Small intestine (tissue), 7 donors: ENCODE measurements at regions not wholly inside any gene's neighbourhood (a gene's known extent, or its start where the extent isn't known, plus 50 kb on each side); places are given as distances from the start of the nearest gene placed in this dataset.

Source experiments
- DNase-seq, 2 donors: peaks; one replicate each; pipeline versions ENCODE4 v3.0.0 to v3.0.0-alpha.2; 2013
- FAIRE-seq: peaks from 2 replicates; lab custom pipeline; 2012; peaks lifted over from hg19 to GRCh38; lab: Jason Lieb, UNC
- H3K27ac ChIP-seq, 3 donors: one replicate each; pipeline ENCODE4 v1.5.1; 2013; ENCODE audit warnings: low read length in 2 of 3, mild to moderate bottlenecking in 2 of 3, control low read depth in 1 of 3, inconsistent platforms in 1 of 3, low read depth in 1 of 3, moderate library complexity in 1 of 3
- H3K27me3 ChIP-seq, 3 donors: one replicate each; pipeline ENCODE4 v1.6.1; 2013; ENCODE audit warnings: low read length in 3 of 3, inconsistent platforms in 1 of 3; ENCODE audit not compliant: control insufficient read depth in 3 of 3, insufficient read depth in 3 of 3
- H3K36me3 ChIP-seq, 3 donors: one replicate each; pipeline ENCODE4 v1.6.1; 2013; ENCODE audit warnings: low read length in 3 of 3, inconsistent platforms in 1 of 3, low read depth in 1 of 3, mild to moderate bottlenecking in 1 of 3, moderate library complexity in 1 of 3; ENCODE audit not compliant: control insufficient read depth in 3 of 3, insufficient read depth in 2 of 3
- H3K4me1 ChIP-seq, 3 donors: one replicate each; pipeline ENCODE4 v1.6.1; 2013; ENCODE audit warnings: low read length in 2 of 3, inconsistent platforms in 1 of 3, low read depth in 1 of 3, mild to moderate bottlenecking in 1 of 3, moderate library complexity in 1 of 3; ENCODE audit not compliant: control insufficient read depth in 3 of 3, insufficient read depth in 2 of 3
- H3K4me3 ChIP-seq, 3 donors: one replicate each; pipeline ENCODE4 v1.5.1; 2013; ENCODE audit warnings: low read length in 3 of 3, control low read depth in 1 of 3, inconsistent platforms in 1 of 3, low read depth in 1 of 3, mild to moderate bottlenecking in 1 of 3, moderate library complexity in 1 of 3
- H3K9me3 ChIP-seq, 2 donors: one replicate each; pipeline ENCODE4 v1.6.1; 2013; ENCODE audit warnings: low read depth in 1 of 2, low read length in 1 of 2; ENCODE audit not compliant: control insufficient read depth in 2 of 2, insufficient read depth in 1 of 2
- WGBS, 3 donors: extraction: QIAGEN DNeasy Blood & Tissue Kit; methylation state at CpG; one replicate each; pipeline ENCODE4 v1.1.7; 2013; 5-methylcytosine and 5-hydroxymethylcytosine counted together
- donor health status: healthy with polysubstance abuse.
- donor health status: control.
- donor health status: control.
- donor health status: Bipolar disorder and iron deficiency.
- donor health status: healthy.

- no peaks in the 10 kb centered on the region for H3K4me1 ChIP-seq
- H3K36me3 ChIP-seq, result no peaks in the 10 kb centered on the region
- H3K27ac ChIP-seq, result no peak overlapping the region
- FAIRE-seq (no peak), DNase-seq (no peak)
- no peaks in the 10 kb centered on the region for H3K27me3 ChIP-seq
- H3K4me3 ChIP-seq, result no peak overlapping the region
- no peaks in the 10 kb centered on the region for H3K9me3 ChIP-seq
Measured at GRCh38 chr1:70906800-70907199, 140.8 kb downstream of the PTGER3 start.

DNA sequence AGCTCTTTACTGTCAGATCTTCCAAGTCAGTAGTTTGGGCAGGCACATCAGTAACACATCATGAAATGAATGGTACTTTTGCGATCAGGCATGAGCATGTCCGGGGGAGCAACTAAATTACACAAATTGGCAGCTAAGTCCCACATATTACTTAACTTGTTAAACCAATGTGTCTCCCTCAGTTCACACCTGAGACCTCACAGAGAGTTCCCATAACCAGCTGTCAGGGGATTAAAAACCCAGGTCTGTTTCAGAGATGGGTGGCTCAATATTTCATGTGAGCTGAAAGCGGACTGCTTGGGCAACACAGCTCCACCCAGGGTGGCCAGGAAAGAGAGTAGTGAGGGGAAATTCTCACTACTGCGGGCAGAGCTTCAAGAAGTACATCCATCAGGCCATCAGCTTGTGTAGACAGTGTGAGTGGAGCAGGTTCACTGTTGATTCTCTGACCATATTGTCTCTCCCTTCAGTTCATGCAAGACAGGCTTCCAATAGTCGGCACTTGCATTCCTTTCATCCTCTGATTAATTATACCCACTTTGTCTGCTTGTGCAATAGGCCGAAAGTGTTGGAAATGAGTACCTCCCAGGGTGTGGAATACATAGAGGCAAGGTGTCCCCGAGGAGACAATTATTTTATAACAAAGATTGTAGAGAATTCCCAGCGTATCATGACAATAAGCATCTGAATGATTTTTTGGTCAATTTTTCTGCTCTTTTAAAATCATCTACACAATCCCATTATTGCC is 139.9 kb downstream of the PTGER3 start:
- Histone ChIP-seq H3K4me3 (no peak overlapping the region), H3K4me1 (no peaks in the 10 kb centered on the region), H3K27me3 (no peaks in the 10 kb centered on the region), H3K36me3 (no peaks in the 10 kb centered on the region), H3K9me3 (no peaks in the 10 kb centered on the region), H3K27ac (no peak overlapping the region)
- no peak for FAIRE-seq
- no peak for DNase-seq
- 78 to 87% (median 85%) methylated on average over 8 of the region's 8 CpGs for WGBS, 3 donors

- DNase-seq (no peak), FAIRE-seq (no peak)
- Histone ChIP-seq H3K4me1 (no peaks in the 10 kb centered on the region), H3K27me3 (no peaks in the 10 kb centered on the region), H3K27ac (no peak overlapping the region), H3K4me3 (no peak overlapping the region), H3K36me3 (no peaks in the 10 kb centered on the region), H3K9me3 (no peaks in the 10 kb centered on the region)
- WGBS, 3 donors, result 71 to 76% (median 72%) methylated on average over 3 of the region's 3 CpGs
Measured at GRCh38 chr1:70909262-70909822, 138.3 kb downstream of the PTGER3 start.

- Histone ChIP-seq H3K27me3 (no peaks in the 10 kb centered on the region), H3K4me3 (no peak overlapping the region), H3K36me3 (no peaks in the 10 kb centered on the region), H3K4me1 (no peaks in the 10 kb centered on the region), H3K9me3 (no peaks in the 10 kb centered on the region), H3K27ac (no peak overlapping the region)
- WGBS, 3 donors, result 66 to 91% (median 68%) methylated on average over 1 of the region's 1 CpG
- FAIRE-seq (no peak), DNase-seq (no peak)
Measured at GRCh38 chr1:70910013-70910412, 137.6 kb downstream of the PTGER3 start.

GRCh38 chr1:70911861-70912260 is 135.8 kb downstream of the PTGER3 start:
- no peak overlapping the region for H3K4me3 ChIP-seq

GRCh38 chr1:70914224-70914623 is 133.4 kb downstream of the PTGER3 start:
- FAIRE-seq (no peak), DNase-seq (no peak)
- Histone ChIP-seq H3K9me3 (no peaks in the 10 kb centered on the region), H3K27me3 (no peaks in the 10 kb centered on the region), H3K4me1 (no peaks in the 10 kb centered on the region), H3K36me3 (no peaks in the 10 kb centered on the region), H3K27ac (no peak overlapping the region), H3K4me3 (no peak overlapping the region)
- WGBS, 3 donors, result 85 to 100% (median 96%) methylated on average over 1 of the region's 1 CpG

More at GRCh38 chr1:70911861-70912260, 135.8 kb downstream of the PTGER3 start:
- Histone ChIP-seq H3K9me3 (no peaks in the 10 kb centered on the region), H3K36me3 (no peaks in the 10 kb centered on the region), H3K4me1 (no peaks in the 10 kb centered on the region), H3K27me3 (no peaks in the 10 kb centered on the region), H3K27ac (no peak overlapping the region)
- DNase-seq (no peak), FAIRE-seq (no peak)
- WGBS, 3 donors, result 82 to 88% (median 84%) methylated on average over 3 of the region's 3 CpGs

GRCh38 chr1:70915258-70916033 is 132.2 kb downstream of the PTGER3 start:
- no peaks in the 10 kb centered on the region for H3K9me3 ChIP-seq
- no peak overlapping the region for H3K27ac ChIP-seq
- DNase-seq (no peak), FAIRE-seq (no peak)
- H3K4me1 ChIP-seq, result no peaks in the 10 kb centered on the region
- WGBS, 3 donors, result 46 to 49% (median 48%) methylated on average over 2 of the region's 2 CpGs
- no peaks in the 10 kb centered on the region for H3K36me3 ChIP-seq
- no peak overlapping the region for H3K4me3 ChIP-seq
- no peaks in the 10 kb centered on the region for H3K27me3 ChIP-seq

DNA sequence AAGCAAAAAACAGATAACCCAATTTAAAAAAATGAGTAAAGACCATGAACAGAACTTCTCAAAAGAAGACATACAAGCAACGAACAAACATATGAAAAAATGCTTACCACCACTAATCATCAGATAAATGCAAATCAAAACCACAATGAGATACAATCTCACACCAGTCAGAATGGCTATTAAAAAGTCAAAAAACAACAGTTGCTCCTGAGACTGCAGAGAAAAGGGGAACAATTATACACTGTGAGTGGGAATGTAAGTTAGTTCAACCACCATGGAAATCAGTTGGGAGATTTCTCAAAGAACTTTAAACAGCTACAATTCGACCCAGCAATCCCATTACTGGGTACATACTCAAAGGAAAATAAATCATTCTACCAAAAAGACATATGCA is 131.6 kb downstream of the PTGER3 start:
- DNase-seq (no peak), FAIRE-seq (no peak)
- Histone ChIP-seq H3K4me1 (no peaks in the 10 kb centered on the region), H3K4me3 (no peak overlapping the region), H3K27ac (no peak overlapping the region), H3K9me3 (no peaks in the 10 kb centered on the region), H3K27me3 (no peaks in the 10 kb centered on the region), H3K36me3 (no peaks in the 10 kb centered on the region)
- WGBS, 3 donors, result 38 to 43% (median 38%) methylated on average over 2 of the region's 2 CpGs
